ENCODE measurements at regions not wholly inside any gene's neighbourhood (a gene's known extent, or its start where the extent isn't known, plus 50 kb on each side); places are given as distances from the start of the nearest gene placed in this dataset.

- TF ChIP-seq CTCF (conservative IDR thresholded peaks at IDR 0.05 in 1 of 2, IDR thresholded peaks at IDR 0.05 in 1 of 2; ENCODE audit: extremely low read depth in 1 of 2, insufficient read depth in 1 of 2, low read depth in 1 of 2, low read length in 2 of 2), result no peak
- TF ChIP-seq EZH2 (IDR thresholded peaks at IDR 0.05; ENCODE audit: borderline replicate concordance, low read length), result no peak
These were observed 498.7 kb upstream of the PABPC4L start for GRCh38 chr4:134700251-134700650.

Data from mammary epithelial cell (primary cell).